ENCODE measurements at regions not wholly inside any gene's neighbourhood (a gene's known extent, or its start where the extent isn't known, plus 50 kb on each side); places are given as distances from the start of the nearest gene placed in this dataset.

DNA sequence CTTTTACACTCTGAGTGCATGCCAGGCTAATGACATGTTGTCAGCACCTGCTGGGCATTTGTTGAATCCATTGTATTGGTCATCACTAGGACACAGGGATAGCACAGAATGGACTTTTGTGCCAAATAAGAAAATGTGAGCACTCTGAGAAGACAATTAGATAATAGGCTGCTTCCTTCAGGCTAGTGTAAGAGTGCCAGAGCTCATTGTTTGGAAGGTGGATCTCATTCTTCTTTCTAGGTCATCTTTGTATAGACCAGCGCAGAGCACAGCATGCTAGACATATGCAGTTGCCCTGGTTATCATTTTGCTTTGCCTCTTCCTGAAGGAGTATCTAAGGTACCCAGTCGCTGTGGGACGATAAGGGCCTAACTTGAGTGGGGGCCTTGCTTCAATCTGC lies 493.4 kb upstream of the COX7C start:
- DNase-seq (ENCODE audit: low read depth), result no peak
- TF ChIP-seq MAX (IDR thresholded peaks at IDR 0.05; ENCODE audit: low read depth, low read length), result no peak
- TF ChIP-seq, protein P1, sequence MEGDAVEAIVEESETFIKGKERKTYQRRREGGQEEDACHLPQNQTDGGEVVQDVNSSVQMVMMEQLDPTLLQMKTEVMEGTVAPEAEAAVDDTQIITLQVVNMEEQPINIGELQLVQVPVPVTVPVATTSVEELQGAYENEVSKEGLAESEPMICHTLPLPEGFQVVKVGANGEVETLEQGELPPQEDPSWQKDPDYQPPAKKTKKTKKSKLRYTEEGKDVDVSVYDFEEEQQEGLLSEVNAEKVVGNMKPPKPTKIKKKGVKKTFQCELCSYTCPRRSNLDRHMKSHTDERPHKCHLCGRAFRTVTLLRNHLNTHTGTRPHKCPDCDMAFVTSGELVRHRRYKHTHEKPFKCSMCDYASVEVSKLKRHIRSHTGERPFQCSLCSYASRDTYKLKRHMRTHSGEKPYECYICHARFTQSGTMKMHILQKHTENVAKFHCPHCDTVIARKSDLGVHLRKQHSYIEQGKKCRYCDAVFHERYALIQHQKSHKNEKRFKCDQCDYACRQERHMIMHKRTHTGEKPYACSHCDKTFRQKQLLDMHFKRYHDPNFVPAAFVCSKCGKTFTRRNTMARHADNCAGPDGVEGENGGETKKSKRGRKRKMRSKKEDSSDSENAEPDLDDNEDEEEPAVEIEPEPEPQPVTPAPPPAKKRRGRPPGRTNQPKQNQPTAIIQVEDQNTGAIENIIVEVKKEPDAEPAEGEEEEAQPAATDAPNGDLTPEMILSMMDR (IDR thresholded peaks at IDR 0.05; ENCODE audit: low read depth, low read length), result no peak
- no peak for TF ChIP-seq POLR2A (IDR thresholded peaks at IDR 0.05; ENCODE audit: extremely low read depth, insufficient read length)
- TF ChIP-seq MYC (IDR thresholded peaks at IDR 0.05; ENCODE audit: low read depth, low read length), result no peak
- no peak overlapping the region for H3K4me3 ChIP-seq (ENCODE audit: low read depth, low read length)

DNA sequence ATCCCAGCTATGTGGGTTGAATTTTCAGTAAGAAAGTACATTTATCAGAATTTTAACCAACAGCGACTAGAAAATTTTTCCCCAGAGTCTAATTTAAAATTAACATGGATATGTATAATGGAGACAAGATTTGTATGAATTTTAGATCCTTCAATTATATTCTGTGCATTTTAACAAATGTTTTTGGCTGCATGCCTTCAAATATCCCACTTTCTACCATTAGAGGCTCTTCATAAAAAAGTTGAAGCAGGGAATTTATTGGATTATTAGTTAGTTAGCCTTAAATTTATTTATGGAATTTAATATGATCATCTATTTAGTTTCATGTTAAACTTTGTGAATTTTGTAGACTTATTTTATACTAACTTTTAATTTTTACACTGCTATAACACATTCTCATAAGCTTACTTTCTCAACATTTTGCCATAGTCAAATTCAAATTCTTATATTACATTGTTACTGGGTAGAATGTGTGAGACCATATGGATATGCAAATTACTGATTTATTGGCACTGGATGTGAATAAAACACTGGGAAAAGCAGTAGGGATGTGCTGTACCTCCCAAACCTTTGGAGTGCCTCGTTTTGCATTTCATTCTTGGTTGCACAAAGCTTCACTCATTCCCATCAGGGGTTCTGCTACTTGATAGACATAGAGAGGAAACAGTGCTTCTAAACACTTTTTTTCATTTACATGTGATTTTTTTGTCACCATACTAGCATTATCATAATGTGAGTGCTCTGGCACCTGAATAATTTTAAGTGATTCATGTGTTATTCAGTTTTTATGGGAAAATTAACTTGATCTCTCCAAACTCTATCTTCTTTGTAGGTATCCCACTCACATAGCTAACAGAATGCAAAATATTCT lies 491.8 kb upstream of the COX7C start:
- H3K4me3 ChIP-seq (ENCODE audit: low read depth, low read length), result no peak overlapping the region
- TF ChIP-seq, protein P1 (IDR thresholded peaks at IDR 0.05; ENCODE audit: low read depth, low read length), result no peak
- no peak for TF ChIP-seq MAX (IDR thresholded peaks at IDR 0.05; ENCODE audit: low read depth, low read length)
- no peak for TF ChIP-seq MYC (IDR thresholded peaks at IDR 0.05; ENCODE audit: low read depth, low read length)
- no peak for TF ChIP-seq POLR2A (IDR thresholded peaks at IDR 0.05; ENCODE audit: extremely low read depth, insufficient read length)
- DNase-seq (ENCODE audit: low read depth), result no peak

DNA sequence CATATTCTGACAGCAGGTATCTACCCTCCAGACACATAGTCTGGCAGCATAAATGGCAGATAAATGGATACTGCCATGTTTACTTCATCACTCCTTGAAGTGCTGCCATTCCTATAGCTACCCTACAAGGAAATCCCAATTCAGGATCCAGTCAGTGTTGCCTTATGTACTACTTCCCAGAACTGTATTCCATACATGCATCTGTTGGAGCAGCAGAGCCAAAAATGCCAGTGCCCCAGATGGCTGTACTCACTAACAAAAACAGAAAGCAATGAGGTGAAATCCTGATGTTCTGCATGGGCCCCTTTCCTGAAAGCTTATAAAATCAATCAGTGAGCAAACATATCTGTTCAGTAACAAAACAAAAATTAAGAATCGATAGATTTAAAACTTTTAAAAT lies 490.0 kb upstream of the COX7C start:
- TF ChIP-seq MYC (IDR thresholded peaks at IDR 0.05; ENCODE audit: low read depth, low read length), result no peak
- no peak for TF ChIP-seq POLR2A (IDR thresholded peaks at IDR 0.05; ENCODE audit: extremely low read depth, insufficient read length)
- TF ChIP-seq, protein P1 (IDR thresholded peaks at IDR 0.05; ENCODE audit: low read depth, low read length), result no peak
- TF ChIP-seq MAX (IDR thresholded peaks at IDR 0.05; ENCODE audit: low read depth, low read length), result no peak
- no peak for DNase-seq (ENCODE audit: low read depth)
- H3K4me3 ChIP-seq (ENCODE audit: low read depth, low read length), result no peak overlapping the region

DNA sequence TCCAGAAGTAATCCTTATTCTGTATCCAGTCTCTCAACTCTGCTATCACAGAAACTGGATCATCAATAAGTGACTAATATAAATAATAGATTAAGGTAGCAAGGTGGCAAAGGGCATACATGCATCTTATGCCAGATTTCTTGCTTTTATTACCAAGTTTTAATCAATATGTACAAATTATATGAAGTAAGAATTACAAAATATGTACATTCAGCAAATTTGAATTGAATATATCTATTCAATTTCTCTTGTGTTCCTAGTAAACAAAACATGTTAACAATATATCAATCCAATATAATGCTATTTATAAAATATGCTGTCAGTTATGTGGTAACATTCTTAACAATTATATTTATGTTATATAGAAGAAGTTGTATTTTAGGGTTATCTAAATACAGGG lies 488.7 kb upstream of the COX7C start:
- no peak overlapping the region for H3K4me3 ChIP-seq (ENCODE audit: low read depth, low read length)
- TF ChIP-seq POLR2A (IDR thresholded peaks at IDR 0.05; ENCODE audit: extremely low read depth, insufficient read length), result no peak
- no peak for TF ChIP-seq MYC (IDR thresholded peaks at IDR 0.05; ENCODE audit: low read depth, low read length)
- TF ChIP-seq MAX (IDR thresholded peaks at IDR 0.05; ENCODE audit: low read depth, low read length), result no peak
- TF ChIP-seq, protein P1 (IDR thresholded peaks at IDR 0.05; ENCODE audit: low read depth, low read length), result no peak
- DNase-seq (ENCODE audit: low read depth), result no peak

- no peak for DNase-seq (ENCODE audit: low read depth)
- TF ChIP-seq, protein P1 (IDR thresholded peaks at IDR 0.05; ENCODE audit: low read depth, low read length), result no peak
- TF ChIP-seq MYC (IDR thresholded peaks at IDR 0.05; ENCODE audit: low read depth, low read length) (no peak), POLR2A (IDR thresholded peaks at IDR 0.05; ENCODE audit: extremely low read depth, insufficient read length) (no peak), MAX (IDR thresholded peaks at IDR 0.05; ENCODE audit: low read depth, low read length) (no peak)
- H3K4me3 ChIP-seq (ENCODE audit: low read depth, low read length), result no peak overlapping the region
Observed at GRCh38 chr5:86137297-86137696, 480.4 kb upstream of the COX7C start.

All from NB4 (cell line).